GM23248 (cell line): ENCODE measurements at regions not wholly inside any gene's neighbourhood (a gene's known extent, or its start where the extent isn't known, plus 50 kb on each side); places are given as distances from the start of the nearest gene placed in this dataset.
A peak's percentile ranks its signal among the peaks of the same experiment; 100 is the strongest.

Source experiments
- DNase-seq: peaks from one replicate; pipeline ENCODE4 v3.0.0-alpha.2; 2015
- H2AFZ ChIP-seq: fragments of 200-600 bp; sonication (generic); 2 replicates; pipeline ENCODE4 v1.6.1; 2016; ENCODE audit warnings: antibody characterized with exemption
- H3F3A ChIP-seq: fragments of 200-600 bp; sonication (generic); 2 replicates; pipeline ENCODE4 v1.6.1; 2016; ENCODE audit warnings: mild to moderate bottlenecking, antibody characterized with exemption, mixed run types; ENCODE audit not compliant: insufficient read depth
- H3K27ac ChIP-seq: fragments of 200-600 bp; sonication (generic); 2 replicates; pipeline ENCODE4 v1.5.1; 2016; ENCODE audit warnings: mild to moderate bottlenecking
- H3K27me3 ChIP-seq: fragments of 200-600 bp; sonication (generic); replicated peaks from 2 replicates; pipeline ENCODE4 v1.6.1; 2016; ENCODE audit warnings: mild to moderate bottlenecking; ENCODE audit not compliant: insufficient read depth
- H3K36me3 ChIP-seq: fragments of 200-600 bp; sonication (generic); 2 replicates; pipeline ENCODE4 v1.6.1; 2016; ENCODE audit warnings: low read depth, mild to moderate bottlenecking
- H3K4me1 ChIP-seq: fragments of 200-600 bp; sonication (generic); 2 replicates; pipeline ENCODE4 v1.6.1; 2016; ENCODE audit warnings: mild to moderate bottlenecking; ENCODE audit not compliant: insufficient read depth
- H3K4me2 ChIP-seq: fragments of 200-600 bp; sonication (generic); one replicate; pipeline ENCODE4 v1.6.1; 2016; ENCODE audit warnings: mild to moderate bottlenecking; ENCODE audit not compliant: unreplicated experiment
- H3K4me3 ChIP-seq: fragments of 200-600 bp; sonication (generic); 2 replicates; pipeline ENCODE4 v1.5.1; 2016; ENCODE audit warnings: mild to moderate bottlenecking
- H3K79me2 ChIP-seq: fragments of 200-600 bp; sonication (generic); 2 replicates; pipeline ENCODE4 v1.6.1; 2016; ENCODE audit warnings: mild to moderate bottlenecking; ENCODE audit not compliant: insufficient read depth
- H3K9ac ChIP-seq: fragments of 200-600 bp; sonication (generic); 2 replicates; pipeline ENCODE4 v1.6.1; 2016; ENCODE audit warnings: mild to moderate bottlenecking
- H3K9me2 ChIP-seq: fragments of 200-600 bp; sonication (generic); 2 replicates; pipeline ENCODE4 v1.6.1; 2016; ENCODE audit warnings: mixed run types, mild to moderate bottlenecking, moderate library complexity; ENCODE audit not compliant: insufficient read depth
- H3K9me3 ChIP-seq: fragments of 200-600 bp; sonication (generic); one replicate; pipeline ENCODE4 v1.6.1; 2017; ENCODE audit warnings: low read depth
- H4K20me1 ChIP-seq: fragments of 200-600 bp; sonication (generic); 2 replicates; pipeline ENCODE4 v1.6.0; 2016; ENCODE audit not compliant: insufficient read depth
- EZH2 ChIP-seq: fragments of 200-600 bp; sonication (generic); IDR thresholded peaks from 2 replicates; pipeline ENCODE4 v1.6.1; 2018; ENCODE audit warnings: antibody characterized with exemption, mild to moderate bottlenecking; ENCODE audit not compliant: insufficient read depth, poor library complexity, severe bottlenecking
- EZH2phosphoT487 ChIP-seq: fragments of 200-600 bp; sonication (generic); IDR thresholded peaks from 2 replicates; pipeline ENCODE4 v1.6.1; 2018; ENCODE audit warnings: antibody characterized with exemption, moderate library complexity, mild to moderate bottlenecking, low read depth; ENCODE audit not compliant: insufficient read depth
- WGBS, 2 experiments: methylation state at CpG; one replicate each; pipeline ENCODE4 v1.1.6; 2015 to 2017; ENCODE audit warnings: low lambda C conversion rate in 2 of 2, low coverage in 1 of 2; ENCODE audit errors: missing lambda C conversion rate in 2 of 2; 5-methylcytosine and 5-hydroxymethylcytosine counted together
- in situ Hi-C: fragments of 300-500 bp; cut with MboI; formaldehyde crosslinking; loops from 2 replicates; pipeline ENCODE4 v1.15.0; 2020

- Histone ChIP-seq H4K20me1 (no peaks in the 10 kb centered on the region), H3K36me3 (no peaks in the 10 kb centered on the region), H3F3A (peaks cover 15% of the 10 kb centered on the region), H3K4me3 (no peak overlapping the region), H3K9me3 (no peaks in the 10 kb centered on the region), H3K9ac (no peak overlapping the region), H3K9me2 (no peaks in the 10 kb centered on the region), H3K27ac (no peak overlapping the region), H3K27me3 (peaks cover 6% of the 10 kb centered on the region; the same call in 1 of the 2 replicates), H3K79me2 (no peaks in the 10 kb centered on the region), H3K4me2 (peak overlapping the region; percentile 39), H2AFZ (no peak overlapping the region), H3K4me1 (peaks cover 11% of the 10 kb centered on the region)
- in situ Hi-C loops, result no loop called here
- no peak for TF ChIP-seq EZH2
- no peak for TF ChIP-seq EZH2phosphoT487
- WGBS, 2 experiments, result 39 to 48% methylated on average over 1 of the region's 1 CpG
- DNase-seq, result peak; percentile 84
These were observed 300.6 kb upstream of the PRMT6 start for GRCh38 chr1:106755682-106756406.

DNA sequence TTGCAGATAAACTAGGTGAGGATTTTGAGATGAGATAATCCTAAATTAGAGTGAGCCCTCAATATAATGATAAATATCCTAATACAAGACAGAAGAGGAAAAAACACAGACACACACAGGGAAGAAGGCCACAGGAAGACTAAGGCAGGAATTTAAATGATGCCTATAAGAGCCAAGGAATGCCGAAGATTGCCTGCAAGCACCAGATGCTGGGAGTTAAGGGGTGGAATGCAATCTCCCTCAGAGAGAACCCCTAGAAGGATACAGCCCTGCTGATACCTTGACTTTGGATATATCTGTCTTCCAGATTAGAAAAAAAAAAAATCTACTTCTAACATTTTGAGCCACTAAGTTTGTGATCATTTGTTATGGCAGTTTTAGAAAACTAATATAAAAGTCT, 299.7 kb upstream of the PRMT6 start:
- Histone ChIP-seq H2AFZ (no peak overlapping the region), H3K4me3 (no peak overlapping the region), H3K4me2 (no peak overlapping the region), H3K9me2 (no peaks in the 10 kb centered on the region), H3K79me2 (no peaks in the 10 kb centered on the region), H3K27me3 (peaks cover 6% of the 10 kb centered on the region; the same call in 1 of the 2 replicates), H3K9ac (no peak overlapping the region), H3K36me3 (no peaks in the 10 kb centered on the region), H3K4me1 (peaks cover 11% of the 10 kb centered on the region), H3K9me3 (no peaks in the 10 kb centered on the region), H3F3A (peaks cover 15% of the 10 kb centered on the region), H4K20me1 (no peaks in the 10 kb centered on the region), H3K27ac (no peak overlapping the region)
- TF ChIP-seq EZH2phosphoT487 (no peak), EZH2 (no peak)
- DNase-seq, result no peak
- 19 to 29% methylated on average over 1 of the region's 1 CpG for WGBS, 2 experiments
- in situ Hi-C loops, result no loop called here

- Histone ChIP-seq H2AFZ (peak overlapping the region; percentile 45), H3K4me3 (no peak overlapping the region), H3K9me2 (no peaks in the 10 kb centered on the region; the same call in 1 of the 2 replicates), H3K27ac (peak overlapping the region; percentile 43), H3K9me3 (no peaks in the 10 kb centered on the region), H3K9ac (0 out of 2 replicates have a peak overlapping the region, but pooled peaks have one; percentile 13), H3K4me1 (peaks cover 21% of the 10 kb centered on the region), H4K20me1 (no peaks in the 10 kb centered on the region), H3K27me3 (no peaks in the 10 kb centered on the region), H3K4me2 (peak overlapping the region; percentile 54), H3K79me2 (no peaks in the 10 kb centered on the region), H3K36me3 (no peaks in the 10 kb centered on the region), H3F3A (peaks cover 8% of the 10 kb centered on the region; the same call in 1 of the 2 replicates)
- in situ Hi-C loops, result no loop called here
- no peak for TF ChIP-seq EZH2
- TF ChIP-seq EZH2phosphoT487, result no peak
- 19 to 24% methylated on average over 2 of the region's 2 CpGs for WGBS, 2 experiments
- DNase-seq, result peak; percentile 42
These were observed 288.4 kb upstream of the PRMT6 start for GRCh38 chr1:106768077-106768476.

- Histone ChIP-seq H3K9ac (0 out of 2 replicates have a peak overlapping the region, but pooled peaks have one; percentile 13), H3K79me2 (no peaks in the 10 kb centered on the region), H3K4me2 (peak overlapping the region; percentile 54), H3K4me1 (peaks cover 21% of the 10 kb centered on the region), H3K4me3 (no peak overlapping the region), H4K20me1 (no peaks in the 10 kb centered on the region), H3K9me2 (no peaks in the 10 kb centered on the region; the same call in 1 of the 2 replicates), H3K9me3 (no peaks in the 10 kb centered on the region), H3K27me3 (no peaks in the 10 kb centered on the region), H3F3A (peaks cover 8% of the 10 kb centered on the region; the same call in 1 of the 2 replicates), H2AFZ (peak overlapping the region; percentile 45; the same call in 1 of the 2 replicates), H3K27ac (peak overlapping the region; percentile 43), H3K36me3 (no peaks in the 10 kb centered on the region)
- WGBS, 2 experiments, result 25 to 38% methylated on average over 2 of the region's 2 CpGs
- in situ Hi-C loops, result no loop called here
- TF ChIP-seq EZH2, result no peak
- TF ChIP-seq EZH2phosphoT487, result no peak
- peak; percentile 54 for DNase-seq
These were observed 288.0 kb upstream of the PRMT6 start for GRCh38 chr1:106768501-106768900.
